HEK293 (cell line): ENCODE measurements at regions not wholly inside any gene's neighbourhood (a gene's known extent, or its start where the extent isn't known, plus 50 kb on each side); places are given as distances from the start of the nearest gene placed in this dataset.
"Not testable (repeated sequence)": the region's sequence is repeated elsewhere in the genome, so short reads cannot be mapped to it uniquely, and the experiment has no call there.

ENCODE experiments used
- CTCF ChIA-PET: fragments of 350-600 bp; formaldehyde crosslinking; extraction: SDS; loops from one replicate; lab custom pipeline; 2021; ENCODE audit warnings: antibody characterized with exemption; lab: Yijun Ruan, JAX
- POLR2A ChIA-PET: fragments of 300-600 bp; formaldehyde crosslinking; extraction: SDS; loops from one replicate; lab custom pipeline; 2020; ENCODE audit warnings: antibody characterized with exemption, inconsistent platforms; lab: Yijun Ruan, JAX
- H3K27ac ChIP-seq: fragments of 200-500 bp; sonication (Bioruptor generic); 2 replicates; pipeline ENCODE4 v1.5.1; 2014; ENCODE audit warnings: low read depth, low read length, control low read depth, inconsistent platforms; ENCODE audit errors: extremely low read depth
- H3K36me3 ChIP-seq, 2 experiments: fragments of 200-500 bp in 1 of 2; sonication (Bioruptor generic) in 1 of 2; 1 replicate in 1 of 2; 2 replicates in 1 of 2; pipeline ENCODE4 v1.5.1; 2014 to 2017; ENCODE audit warnings: inconsistent platforms in 2 of 2, low read length in 2 of 2; ENCODE audit not compliant: control insufficient read depth in 2 of 2, insufficient read depth in 1 of 2
- H3K4me1 ChIP-seq: fragments of 200-500 bp; sonication (Bioruptor generic); 2 replicates; pipeline ENCODE4 v1.5.1; 2014; ENCODE audit warnings: mild to moderate bottlenecking, low read length, inconsistent platforms; ENCODE audit not compliant: control insufficient read depth, insufficient read depth
- H3K4me3 ChIP-seq: 2 replicates; pipeline ENCODE4 v1.5.1; 2011; ENCODE audit warnings: low read depth, mild to moderate bottlenecking, control low read depth, low read length, moderate library complexity
- H3K9me3 ChIP-seq: fragments of 200-500 bp; sonication (Bioruptor generic); 2 replicates; pipeline ENCODE4 v1.5.1; 2014; ENCODE audit warnings: low read depth, low read length, inconsistent platforms; ENCODE audit not compliant: control insufficient read depth, insufficient read depth
- CTCF ChIP-seq: fragments of 450-650 bp; formaldehyde crosslinking; IDR thresholded peaks from 2 replicates; pipeline ENCODE4 v1.5.1; 2016; ENCODE audit warnings: missing biosample characterization, missing genetic modification characterization
- HIC1 ChIP-seq: fragments of 450-650 bp; formaldehyde crosslinking; IDR thresholded peaks from 2 replicates; pipeline ENCODE4 v1.5.1; 2016; ENCODE audit warnings: missing biosample characterization, missing genetic modification characterization
- HOXA7 ChIP-seq: sonication (generic); formaldehyde crosslinking; IDR thresholded peaks from 2 replicates; pipeline ENCODE4 v1.8.1; 2022; ENCODE audit warnings: missing genetic modification reagents, borderline replicate concordance
- KLF10 ChIP-seq: fragments of 450-650 bp; IDR thresholded peaks from 2 replicates; pipeline ENCODE4 v1.5.1; 2018; ENCODE audit warnings: missing biosample characterization, mild to moderate bottlenecking, missing genetic modification characterization
- KLF7 ChIP-seq: fragments of 450-650 bp; formaldehyde crosslinking; IDR thresholded peaks from 2 replicates; pipeline ENCODE4 v1.5.1; 2016; ENCODE audit warnings: missing biosample characterization, missing genetic modification characterization, borderline replicate concordance
- YY1 ChIP-seq: fragments of 450-650 bp; formaldehyde crosslinking; IDR thresholded peaks from 2 replicates; pipeline ENCODE4 v1.5.1; 2018; ENCODE audit warnings: missing biosample characterization, missing genetic modification characterization
- ZBTB8A ChIP-seq: fragments of 450-650 bp; formaldehyde crosslinking; IDR thresholded peaks from 2 replicates; pipeline ENCODE4 v1.5.1; 2016; ENCODE audit warnings: missing biosample characterization, missing genetic modification characterization
- ZFHX2 ChIP-seq: fragments of 450-650 bp; formaldehyde crosslinking; conservative IDR thresholded peaks from 2 replicates; pipeline ENCODE4 v1.5.1; 2016; ENCODE audit warnings: missing biosample characterization, missing genetic modification characterization
- ZIC2 ChIP-seq: fragments of 450-650 bp; formaldehyde crosslinking; IDR thresholded peaks from 2 replicates; pipeline ENCODE4 v1.5.1; 2016; ENCODE audit warnings: missing biosample characterization, missing genetic modification characterization
- ZNF16 ChIP-seq: fragments of 450-650 bp; formaldehyde crosslinking; IDR thresholded peaks from 2 replicates; pipeline ENCODE4 v1.5.1; 2016; ENCODE audit warnings: low read depth, missing biosample characterization, missing genetic modification characterization
- ZNF184 ChIP-seq: fragments of 450-650 bp; IDR thresholded peaks from 2 replicates; pipeline ENCODE4 v1.5.1; 2018; ENCODE audit warnings: missing biosample characterization, mild to moderate bottlenecking, missing genetic modification characterization
- ZNF24 ChIP-seq: fragments of 450-650 bp; formaldehyde crosslinking; IDR thresholded peaks from 2 replicates; pipeline ENCODE4 v1.5.1; 2016; ENCODE audit warnings: missing biosample characterization, missing genetic modification characterization
- ZNF292 ChIP-seq: fragments of 450-650 bp; formaldehyde crosslinking; IDR thresholded peaks from 2 replicates; pipeline ENCODE4 v1.5.1; 2016; ENCODE audit warnings: low read depth, missing biosample characterization, missing genetic modification characterization, borderline replicate concordance
- ZNF366 ChIP-seq: fragments of 450-650 bp; formaldehyde crosslinking; conservative IDR thresholded peaks from 2 replicates; pipeline ENCODE4 v1.5.1; 2016; ENCODE audit warnings: missing biosample characterization, missing genetic modification characterization
- ZNF513 ChIP-seq: fragments of 450-650 bp; IDR thresholded peaks from 2 replicates; pipeline ENCODE4 v1.5.1; 2018; ENCODE audit warnings: missing biosample characterization, missing genetic modification characterization
- ZNF558 ChIP-seq: fragments of 450-650 bp; formaldehyde crosslinking; IDR thresholded peaks from 2 replicates; pipeline ENCODE4 v1.5.1; 2016; ENCODE audit warnings: missing biosample characterization, missing genetic modification characterization
- ZNF571 ChIP-seq: fragments of 450-650 bp; formaldehyde crosslinking; IDR thresholded peaks from 2 replicates; pipeline ENCODE4 v1.5.0; 2017; ENCODE audit warnings: missing biosample characterization, missing genetic modification characterization
- ZNF585B ChIP-seq: fragments of 450-650 bp; formaldehyde crosslinking; IDR thresholded peaks from 2 replicates; pipeline ENCODE4 v1.5.1; 2016; ENCODE audit warnings: missing biosample characterization, missing genetic modification characterization
- ZNF596 ChIP-seq: fragments of 450-650 bp; IDR thresholded peaks from 2 replicates; pipeline ENCODE4 v1.5.0; 2018; ENCODE audit warnings: missing biosample characterization, mild to moderate bottlenecking, missing genetic modification characterization, moderate library complexity
- ZNF629 ChIP-seq: fragments of 450-650 bp; formaldehyde crosslinking; IDR thresholded peaks from 2 replicates; pipeline ENCODE4 v1.5.1; 2017; ENCODE audit warnings: missing biosample characterization, missing genetic modification characterization
- ZNF660 ChIP-seq: fragments of 450-650 bp; IDR thresholded peaks from 2 replicates; pipeline ENCODE4 v1.5.1; 2018; ENCODE audit warnings: missing biosample characterization, mild to moderate bottlenecking, missing genetic modification characterization
- ZNF791 ChIP-seq: fragments of 450-650 bp; formaldehyde crosslinking; IDR thresholded peaks from 2 replicates; pipeline ENCODE4 v1.5.1; 2016; ENCODE audit warnings: missing biosample characterization, missing genetic modification characterization
- ZSCAN16 ChIP-seq: fragments of 450-650 bp; formaldehyde crosslinking; IDR thresholded peaks from 2 replicates; pipeline ENCODE4 v1.5.1; 2016; ENCODE audit warnings: missing biosample characterization, missing genetic modification characterization
- TF ChIP-seq, protein P1 (sequence below): sonication (generic); formaldehyde crosslinking; IDR thresholded peaks from 2 replicates; pipeline ENCODE4 v1.8.1; 2022; ENCODE audit warnings: mild to moderate bottlenecking, moderate library complexity, missing genetic modification reagents

- no peak for TF ChIP-seq KLF7 (tag by site-specific recombination)
- TF ChIP-seq ZFHX2: no peak
- no peak for TF ChIP-seq ZBTB8A (tag by site-specific recombination)
- no peak for TF ChIP-seq KLF10 (tag by site-specific recombination)
- TF ChIP-seq ZNF629 (tag by site-specific recombination): no peak
- TF ChIP-seq, all 188 proteins: peak for 0
Observed at GRCh38 chr1:118459871-118460270, 274.8 kb upstream of the SPAG17 start (continued).

DNA sequence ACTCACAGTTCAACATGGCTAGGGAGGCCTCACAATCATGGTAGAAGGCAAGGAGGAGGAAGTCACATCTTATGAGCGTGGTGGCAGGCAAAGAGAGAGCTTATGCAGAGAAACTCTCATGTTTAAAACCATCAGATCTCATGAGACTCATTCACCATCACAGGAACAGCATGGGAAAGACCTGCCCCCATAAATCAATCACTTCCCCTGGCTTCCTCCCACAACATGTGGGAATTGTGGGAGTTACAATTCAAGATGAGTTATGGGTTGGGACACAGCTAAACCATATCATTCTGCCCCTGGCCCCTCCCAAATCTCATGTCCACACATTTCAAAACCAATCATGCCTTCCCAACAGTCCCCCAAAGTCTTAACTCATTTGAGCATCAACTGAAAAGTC is 268.8 kb upstream of the SPAG17 start:
- H3K4me3 ChIP-seq, H3K9me3 ChIP-seq, H3K4me1 ChIP-seq, H3K36me3 ChIP-seq, H3K27ac ChIP-seq, POLR2A ChIA-PET, CTCF ChIA-PET: not testable (repeated sequence)
- TF ChIP-seq ZFHX2: peak; percentile 11; the same call in 1 of the 2 replicates

- H3K36me3 ChIP-seq: no peaks in the 10 kb centered on the region
- no peaks in the 10 kb centered on the region for H3K9me3 ChIP-seq
- ChIA-PET POLR2A (no interaction called here), CTCF (interaction anchor here (1.1 kb wide), 1 partner anchor 11 kb away, joined by 3 read pairs; no protein-coding TSS in a partner anchor)
- TF ChIP-seq ZNF24 (no peak), ZNF585B (no peak), ZNF558 (tag by site-specific recombination) (peak; percentile 92)
- no peak overlapping the region for H3K27ac ChIP-seq
- H3K4me1 ChIP-seq: no peaks in the 10 kb centered on the region
- H3K4me3 ChIP-seq: no peak overlapping the region
Observed at GRCh38 chr1:118445156-118445555, 260.1 kb upstream of the SPAG17 start.

DNA sequence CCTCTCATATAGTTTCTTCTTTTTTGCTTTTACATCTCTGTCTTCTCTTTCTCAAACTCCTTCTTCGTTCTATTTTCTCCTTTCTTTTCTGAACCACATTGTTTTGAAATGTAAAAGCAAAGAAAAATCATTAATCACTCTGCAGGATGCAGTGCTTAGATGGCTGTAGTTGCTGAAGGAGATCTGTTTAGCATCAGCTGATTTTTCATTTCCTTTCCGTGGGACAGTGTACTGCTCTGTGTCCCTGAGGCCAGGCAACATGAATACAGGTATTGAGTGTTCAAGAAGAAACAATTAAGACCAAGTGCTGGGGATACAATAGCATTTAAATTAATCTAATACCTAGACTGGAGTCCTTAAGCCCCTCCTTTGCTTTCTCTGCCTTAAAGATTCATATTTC is 257.2 kb upstream of the SPAG17 start:
- CTCF ChIA-PET: no interaction called here
- Histone ChIP-seq H3K4me1 (no peaks in the 10 kb centered on the region), H3K9me3 (no peaks in the 10 kb centered on the region), H3K36me3 (no peaks in the 10 kb centered on the region), H3K27ac (no peak overlapping the region), H3K4me3 (no peak overlapping the region)
- POLR2A ChIA-PET: no interaction called here
- TF ChIP-seq ZNF596 (tag by site-specific recombination): no peak
- no peak for TF ChIP-seq ZIC2 (tag by site-specific recombination)
- no peak for TF ChIP-seq ZNF184 (tag by site-specific recombination)
- TF ChIP-seq ZNF660 (tag by site-specific recombination): no peak
- no peak for TF ChIP-seq ZNF791 (tag by site-specific recombination)
- TF ChIP-seq HOXA7 (CRISPR knock-in tag): no peak
- TF ChIP-seq ZNF16 (tag by site-specific recombination): no peak
- no peak for TF ChIP-seq ZNF513
- TF ChIP-seq, protein P1, sequence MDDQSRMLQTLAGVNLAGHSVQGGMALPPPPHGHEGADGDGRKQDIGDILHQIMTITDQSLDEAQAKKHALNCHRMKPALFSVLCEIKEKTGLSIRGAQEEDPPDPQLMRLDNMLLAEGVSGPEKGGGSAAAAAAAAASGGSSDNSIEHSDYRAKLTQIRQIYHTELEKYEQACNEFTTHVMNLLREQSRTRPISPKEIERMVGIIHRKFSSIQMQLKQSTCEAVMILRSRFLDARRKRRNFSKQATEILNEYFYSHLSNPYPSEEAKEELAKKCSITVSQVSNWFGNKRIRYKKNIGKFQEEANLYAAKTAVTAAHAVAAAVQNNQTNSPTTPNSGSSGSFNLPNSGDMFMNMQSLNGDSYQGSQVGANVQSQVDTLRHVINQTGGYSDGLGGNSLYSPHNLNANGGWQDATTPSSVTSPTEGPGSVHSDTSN (CRISPR knock-in tag): no peak
- TF ChIP-seq ZSCAN16 (tag by site-specific recombination): no peak
- TF ChIP-seq ZNF292: no peak
- no peak for TF ChIP-seq YY1 (tag by site-specific recombination)
- TF ChIP-seq HIC1 (tag by site-specific recombination): no peak
- TF ChIP-seq CTCF (tag by site-specific recombination): no peak
- no peak for TF ChIP-seq ZNF366
- no peak for TF ChIP-seq ZFHX2
- TF ChIP-seq ZNF571 (tag by site-specific recombination): no peak
